K562 (cell line): ENCODE measurements at regions not wholly inside any gene's neighbourhood (a gene's known extent, or its start where the extent isn't known, plus 50 kb on each side); places are given as distances from the start of the nearest gene placed in this dataset.

ENCODE experiments used
- ATF1 ChIP-seq, 2 experiments: fragments of 450-650 bp in 1 of 2; IDR thresholded peaks; 2 replicates each; pipeline ENCODE4 v1.6.1; 2016; ENCODE audit warnings: missing compliant biosample characterization in 1 of 2, missing genetic modification characterization in 1 of 2
- CBX3 ChIP-seq, 2 experiments: IDR thresholded peaks; 1 replicate in 1 of 2; 2 replicates in 1 of 2; pipeline ENCODE4 v1.6.1; 2012; ENCODE audit warnings: inconsistent platforms in 2 of 2, low read length in 2 of 2, borderline replicate concordance in 1 of 2, control low read depth in 1 of 2
- CREBBP ChIP-seq: IDR thresholded peaks from one replicate; pipeline ENCODE4 v1.6.1; 2012; ENCODE audit warnings: low read depth, mild to moderate bottlenecking, control low read depth, inconsistent platforms, low read length
- CREM ChIP-seq: IDR thresholded peaks from 2 replicates; pipeline ENCODE4 v1.6.1; 2014; ENCODE audit warnings: antibody characterized with exemption, low read depth
- DPF2 ChIP-seq: fragments of 450-650 bp; IDR thresholded peaks from 2 replicates; pipeline ENCODE4 v1.6.1; 2016
- E2F6 ChIP-seq, 2 experiments: IDR thresholded peaks; 2 replicates each; pipeline ENCODE4 v1.6.1; 2011; ENCODE audit warnings: borderline replicate concordance in 1 of 2, control low read depth in 1 of 2, low read depth in 1 of 2, low read length in 1 of 2, mild to moderate bottlenecking in 1 of 2, mixed read lengths in 1 of 2, moderate library complexity in 1 of 2; ENCODE audit not compliant: insufficient read depth in 1 of 2, insufficient read length in 1 of 2, poor library complexity in 1 of 2, severe bottlenecking in 1 of 2; ENCODE audit errors: extremely low read depth in 1 of 2
- ETV1 ChIP-seq: fragments of 450-650 bp; conservative IDR thresholded peaks from 2 replicates; pipeline ENCODE4 v1.6.1; 2016; ENCODE audit warnings: missing genetic modification characterization, control low read depth, low read depth, missing compliant biosample characterization
- HIVEP1 ChIP-seq: fragments of 250-450 bp; sonication (Bioruptor Pico); IDR thresholded peaks from 2 replicates; pipeline ENCODE4 v1.4.0; 2020; ENCODE audit warnings: mild to moderate bottlenecking
- HNRNPL ChIP-seq: fragments of 200-400 bp; formaldehyde crosslinking; IDR thresholded peaks from 2 replicates; pipeline ENCODE4 v1.6.1; 2017; ENCODE audit warnings: low read depth, mild to moderate bottlenecking, low read length
- KHSRP ChIP-seq: fragments of 450-650 bp; IDR thresholded peaks from 2 replicates; pipeline ENCODE4 v1.6.1; 2017
- MAZ ChIP-seq, 2 experiments: fragments of 450-650 bp in 1 of 2; sonication (generic) in 1 of 2; formaldehyde crosslinking; IDR thresholded peaks in 1 of 2; conservative IDR thresholded peaks in 1 of 2; 2 replicates each; pipeline versions ENCODE4 v1.4.0 to v1.5.0; 2020; ENCODE audit warnings: mild to moderate bottlenecking in 1 of 2, missing genetic modification reagents in 1 of 2
- PCBP1 ChIP-seq: fragments of 200-400 bp; formaldehyde crosslinking; IDR thresholded peaks from 2 replicates; pipeline ENCODE4 v1.6.1; 2018; ENCODE audit warnings: mild to moderate bottlenecking, low read depth, low read length; ENCODE audit not compliant: poor library complexity, severe bottlenecking
- ZBTB1 ChIP-seq: sonication (generic); formaldehyde crosslinking; IDR thresholded peaks from 2 replicates; pipeline ENCODE4 v1.8.1; 2023; ENCODE audit warnings: missing genetic modification reagents, low read depth, mild to moderate bottlenecking, borderline replicate concordance
- ZNF695 ChIP-seq: fragments of 450-650 bp; formaldehyde crosslinking; IDR thresholded peaks from 2 replicates; pipeline ENCODE4 v1.4.0; 2020; ENCODE audit warnings: mild to moderate bottlenecking, moderate library complexity
- TF ChIP-seq, protein P1 (sequence below): fragments of 150-350 bp; IDR thresholded peaks from 2 replicates; pipeline ENCODE4 v1.6.1; 2014; ENCODE audit warnings: low read depth, mild to moderate bottlenecking, low read length, borderline replicate concordance
- TF ChIP-seq, protein P2 (sequence below): sonication (generic); formaldehyde crosslinking; IDR thresholded peaks from 2 replicates; pipeline ENCODE4 v1.8.0; 2023; ENCODE audit warnings: missing genetic modification reagents, mild to moderate bottlenecking, borderline replicate concordance

- peak in 1 of 2 experiments; percentile 46 for TF ChIP-seq E2F6 (IDR thresholded peaks at IDR 0.05; ENCODE audit: borderline replicate concordance in 1 of 2, extremely low read depth in 1 of 2, insufficient read depth in 1 of 2, insufficient read length in 1 of 2, low read depth in 1 of 2, low read length in 1 of 2, poor library complexity in 1 of 2, severe bottlenecking in 1 of 2)
- no peak for TF ChIP-seq KHSRP
- TF ChIP-seq, protein P1, sequence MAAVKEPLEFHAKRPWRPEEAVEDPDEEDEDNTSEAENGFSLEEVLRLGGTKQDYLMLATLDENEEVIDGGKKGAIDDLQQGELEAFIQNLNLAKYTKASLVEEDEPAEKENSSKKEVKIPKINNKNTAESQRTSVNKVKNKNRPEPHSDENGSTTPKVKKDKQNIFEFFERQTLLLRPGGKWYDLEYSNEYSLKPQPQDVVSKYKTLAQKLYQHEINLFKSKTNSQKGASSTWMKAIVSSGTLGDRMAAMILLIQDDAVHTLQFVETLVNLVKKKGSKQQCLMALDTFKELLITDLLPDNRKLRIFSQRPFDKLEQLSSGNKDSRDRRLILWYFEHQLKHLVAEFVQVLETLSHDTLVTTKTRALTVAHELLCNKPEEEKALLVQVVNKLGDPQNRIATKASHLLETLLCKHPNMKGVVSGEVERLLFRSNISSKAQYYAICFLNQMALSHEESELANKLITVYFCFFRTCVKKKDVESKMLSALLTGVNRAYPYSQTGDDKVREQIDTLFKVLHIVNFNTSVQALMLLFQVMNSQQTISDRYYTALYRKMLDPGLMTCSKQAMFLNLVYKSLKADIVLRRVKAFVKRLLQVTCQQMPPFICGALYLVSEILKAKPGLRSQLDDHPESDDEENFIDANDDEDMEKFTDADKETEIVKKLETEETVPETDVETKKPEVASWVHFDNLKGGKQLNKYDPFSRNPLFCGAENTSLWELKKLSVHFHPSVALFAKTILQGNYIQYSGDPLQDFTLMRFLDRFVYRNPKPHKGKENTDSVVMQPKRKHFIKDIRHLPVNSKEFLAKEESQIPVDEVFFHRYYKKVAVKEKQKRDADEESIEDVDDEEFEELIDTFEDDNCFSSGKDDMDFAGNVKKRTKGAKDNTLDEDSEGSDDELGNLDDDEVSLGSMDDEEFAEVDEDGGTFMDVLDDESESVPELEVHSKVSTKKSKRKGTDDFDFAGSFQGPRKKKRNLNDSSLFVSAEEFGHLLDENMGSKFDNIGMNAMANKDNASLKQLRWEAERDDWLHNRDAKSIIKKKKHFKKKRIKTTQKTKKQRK, result no peak
- no peak for TF ChIP-seq MAZ (CRISPR knock-in tag; conservative IDR thresholded peaks at IDR 0.05 in 1 of 2, IDR thresholded peaks at IDR 0.05 in 1 of 2)
- no peak for TF ChIP-seq HIVEP1 (CRISPR knock-in tag)
- 0 out of 2 replicates have a peak, but pooled peaks have one; percentile 29 for TF ChIP-seq DPF2
- TF ChIP-seq ZNF695 (CRISPR knock-in tag), result no peak
- TF ChIP-seq HNRNPL, result no peak
- 0 out of 2 replicates have a peak, but pooled peaks have one; percentile 12 for TF ChIP-seq CREM
- TF ChIP-seq ATF1 (CRISPR knock-in tag; IDR thresholded peaks at IDR 0.05), result no peak
- TF ChIP-seq ATF1 (tag; IDR thresholded peaks at IDR 0.05), result peak; percentile 31
- no peak for TF ChIP-seq CBX3 (IDR thresholded peaks at IDR 0.05; ENCODE audit: borderline replicate concordance in 1 of 2, low read length in 2 of 2)
- TF ChIP-seq CREBBP, result no peak
- no peak for TF ChIP-seq PCBP1
- TF ChIP-seq ZBTB1, result no peak
- TF ChIP-seq, protein P2, sequence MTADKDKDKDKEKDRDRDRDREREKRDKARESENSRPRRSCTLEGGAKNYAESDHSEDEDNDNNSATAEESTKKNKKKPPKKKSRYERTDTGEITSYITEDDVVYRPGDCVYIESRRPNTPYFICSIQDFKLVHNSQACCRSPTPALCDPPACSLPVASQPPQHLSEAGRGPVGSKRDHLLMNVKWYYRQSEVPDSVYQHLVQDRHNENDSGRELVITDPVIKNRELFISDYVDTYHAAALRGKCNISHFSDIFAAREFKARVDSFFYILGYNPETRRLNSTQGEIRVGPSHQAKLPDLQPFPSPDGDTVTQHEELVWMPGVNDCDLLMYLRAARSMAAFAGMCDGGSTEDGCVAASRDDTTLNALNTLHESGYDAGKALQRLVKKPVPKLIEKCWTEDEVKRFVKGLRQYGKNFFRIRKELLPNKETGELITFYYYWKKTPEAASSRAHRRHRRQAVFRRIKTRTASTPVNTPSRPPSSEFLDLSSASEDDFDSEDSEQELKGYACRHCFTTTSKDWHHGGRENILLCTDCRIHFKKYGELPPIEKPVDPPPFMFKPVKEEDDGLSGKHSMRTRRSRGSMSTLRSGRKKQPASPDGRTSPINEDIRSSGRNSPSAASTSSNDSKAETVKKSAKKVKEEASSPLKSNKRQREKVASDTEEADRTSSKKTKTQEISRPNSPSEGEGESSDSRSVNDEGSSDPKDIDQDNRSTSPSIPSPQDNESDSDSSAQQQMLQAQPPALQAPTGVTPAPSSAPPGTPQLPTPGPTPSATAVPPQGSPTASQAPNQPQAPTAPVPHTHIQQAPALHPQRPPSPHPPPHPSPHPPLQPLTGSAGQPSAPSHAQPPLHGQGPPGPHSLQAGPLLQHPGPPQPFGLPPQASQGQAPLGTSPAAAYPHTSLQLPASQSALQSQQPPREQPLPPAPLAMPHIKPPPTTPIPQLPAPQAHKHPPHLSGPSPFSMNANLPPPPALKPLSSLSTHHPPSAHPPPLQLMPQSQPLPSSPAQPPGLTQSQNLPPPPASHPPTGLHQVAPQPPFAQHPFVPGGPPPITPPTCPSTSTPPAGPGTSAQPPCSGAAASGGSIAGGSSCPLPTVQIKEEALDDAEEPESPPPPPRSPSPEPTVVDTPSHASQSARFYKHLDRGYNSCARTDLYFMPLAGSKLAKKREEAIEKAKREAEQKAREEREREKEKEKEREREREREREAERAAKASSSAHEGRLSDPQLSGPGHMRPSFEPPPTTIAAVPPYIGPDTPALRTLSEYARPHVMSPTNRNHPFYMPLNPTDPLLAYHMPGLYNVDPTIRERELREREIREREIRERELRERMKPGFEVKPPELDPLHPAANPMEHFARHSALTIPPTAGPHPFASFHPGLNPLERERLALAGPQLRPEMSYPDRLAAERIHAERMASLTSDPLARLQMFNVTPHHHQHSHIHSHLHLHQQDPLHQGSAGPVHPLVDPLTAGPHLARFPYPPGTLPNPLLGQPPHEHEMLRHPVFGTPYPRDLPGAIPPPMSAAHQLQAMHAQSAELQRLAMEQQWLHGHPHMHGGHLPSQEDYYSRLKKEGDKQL (CRISPR knock-in tag), result no peak
- TF ChIP-seq ETV1 (tag), result 0 out of 2 replicates have a peak, but pooled peaks have one; percentile 28
Observed at GRCh38 chr1:5688081-5689077, 303.8 kb downstream of the NPHP4 start (continued).
